ENCODE measurements at regions not wholly inside any gene's neighbourhood (a gene's known extent, or its start where the extent isn't known, plus 50 kb on each side); places are given as distances from the start of the nearest gene placed in this dataset.

GRCh38 chr7:81297317-81297716 lies 378.5 kb upstream of the SEMA3C start:
- no peaks in the 10 kb centered on the region for H3K36me3 ChIP-seq (ENCODE audit: control insufficient read depth, insufficient read depth, low read length)
- DNase-seq = no peak
- BruUV-seq (replicated peaks) = no TSS peak
- H3K4me3 ChIP-seq (ENCODE audit: low read depth, low read length) = no peak overlapping the region
- Mint-ChIP-seq H3K4me3 (ENCODE audit: unreplicated experiment) (no peak overlapping the region), H3K36me3 (ENCODE audit: insufficient read depth, unreplicated experiment) (no peaks in the 10 kb centered on the region), H3K27me3 (ENCODE audit: insufficient read depth, unreplicated experiment) (no peaks in the 10 kb centered on the region), H3K27ac (ENCODE audit: unreplicated experiment) (no peak overlapping the region), H3K4me1 (ENCODE audit: low read depth, unreplicated experiment) (peaks cover 16% of the 10 kb centered on the region), H3K9me3 (ENCODE audit: unreplicated experiment) (no peaks in the 10 kb centered on the region)
- H3K9me3 ChIP-seq = no peaks in the 10 kb centered on the region
- peaks cover 24% of the 10 kb centered on the region for H3K4me1 ChIP-seq
- ChIA-PET POLR2A (no interaction called here), CTCF (no interaction called here)
- TF ChIP-seq CTCF (IDR thresholded peaks at IDR 0.05; ENCODE audit: insufficient read depth in 1 of 2, low read depth in 1 of 2, low read length in 1 of 2, severe bottlenecking in 1 of 2, unreplicated experiment in 1 of 2) = no peak
- intact Hi-C loops (cut with micrococcal nuclease; ENCODE audit: unreplicated experiment) = loop anchor here (5.0 kb wide), 1 partner anchor 140 kb away; no protein-coding TSS in a partner anchor
- H3K27me3 ChIP-seq (replicated peaks; ENCODE audit: control insufficient read depth, insufficient read depth, low read length) = no peaks in the 10 kb centered on the region

- H3K4me1 ChIP-seq = peaks cover 28% of the 10 kb centered on the region
- no peak overlapping the region for H3K4me3 ChIP-seq (ENCODE audit: low read depth, low read length)
- Mint-ChIP-seq H3K36me3 (ENCODE audit: insufficient read depth, unreplicated experiment) (no peaks in the 10 kb centered on the region), H3K27me3 (ENCODE audit: insufficient read depth, unreplicated experiment) (no peaks in the 10 kb centered on the region), H3K4me3 (ENCODE audit: unreplicated experiment) (no peak overlapping the region), H3K9me3 (ENCODE audit: unreplicated experiment) (no peaks in the 10 kb centered on the region), H3K4me1 (ENCODE audit: low read depth, unreplicated experiment) (peaks cover 11% of the 10 kb centered on the region), H3K27ac (ENCODE audit: unreplicated experiment) (no peak overlapping the region)
- intact Hi-C loops (cut with micrococcal nuclease; ENCODE audit: unreplicated experiment) = loop anchor here (5.0 kb wide), 1 partner anchor 139 kb away; no protein-coding TSS in a partner anchor
- CTCF ChIA-PET = no interaction called here
- POLR2A ChIA-PET = no interaction called here
- no peaks in the 10 kb centered on the region for H3K36me3 ChIP-seq (ENCODE audit: control insufficient read depth, insufficient read depth, low read length)
- no TSS peak for BruUV-seq (replicated peaks)
- no peaks in the 10 kb centered on the region for H3K9me3 ChIP-seq
- no peak for DNase-seq
- H3K27me3 ChIP-seq (replicated peaks; ENCODE audit: control insufficient read depth, insufficient read depth, low read length) = no peaks in the 10 kb centered on the region
- no peak for TF ChIP-seq CTCF (IDR thresholded peaks at IDR 0.05; ENCODE audit: insufficient read depth in 1 of 2, low read depth in 1 of 2, low read length in 1 of 2, severe bottlenecking in 1 of 2, unreplicated experiment in 1 of 2)
These were observed 377.9 kb upstream of the SEMA3C start for GRCh38 chr7:81296726-81297125.

- POLR2A ChIA-PET = no interaction called here
- intact Hi-C loops (cut with micrococcal nuclease; ENCODE audit: unreplicated experiment) = loop anchor here (5.0 kb wide), 1 partner anchor 138 kb away; no protein-coding TSS in a partner anchor
- H3K9me3 Mint-ChIP-seq (ENCODE audit: unreplicated experiment) = no peaks in the 10 kb centered on the region
These were observed 376.2 kb upstream of the SEMA3C start for GRCh38 chr7:81294897-81295515.

More at GRCh38 chr7:81294897-81295515, 376.2 kb upstream of the SEMA3C start:
- Histone ChIP-seq H3K4me3 (ENCODE audit: low read depth, low read length) (no peak overlapping the region), H3K9me3 (no peaks in the 10 kb centered on the region), H3K27me3 (replicated peaks; ENCODE audit: control insufficient read depth, insufficient read depth, low read length) (no peaks in the 10 kb centered on the region), H3K4me1 (peaks cover 27% of the 10 kb centered on the region), H3K36me3 (ENCODE audit: control insufficient read depth, insufficient read depth, low read length) (no peaks in the 10 kb centered on the region)
- no peak overlapping the region for H3K4me3 Mint-ChIP-seq (ENCODE audit: unreplicated experiment)
- DNase-seq = no peak
- no peaks in the 10 kb centered on the region for H3K36me3 Mint-ChIP-seq (ENCODE audit: insufficient read depth, unreplicated experiment)
- H3K27ac Mint-ChIP-seq (ENCODE audit: unreplicated experiment) = no peak overlapping the region
- peaks cover 6% of the 10 kb centered on the region for H3K4me1 Mint-ChIP-seq (ENCODE audit: low read depth, unreplicated experiment)
- no TSS peak for BruUV-seq (replicated peaks)
- CTCF ChIA-PET = no interaction called here
- no peak for TF ChIP-seq CTCF (IDR thresholded peaks at IDR 0.05; ENCODE audit: insufficient read depth in 1 of 2, low read depth in 1 of 2, low read length in 1 of 2, severe bottlenecking in 1 of 2, unreplicated experiment in 1 of 2)
- no peaks in the 10 kb centered on the region for H3K27me3 Mint-ChIP-seq (ENCODE audit: insufficient read depth, unreplicated experiment)
